ENCODE measurements at regions not wholly inside any gene's neighbourhood (a gene's known extent, or its start where the extent isn't known, plus 50 kb on each side); places are given as distances from the start of the nearest gene placed in this dataset.

DNA sequence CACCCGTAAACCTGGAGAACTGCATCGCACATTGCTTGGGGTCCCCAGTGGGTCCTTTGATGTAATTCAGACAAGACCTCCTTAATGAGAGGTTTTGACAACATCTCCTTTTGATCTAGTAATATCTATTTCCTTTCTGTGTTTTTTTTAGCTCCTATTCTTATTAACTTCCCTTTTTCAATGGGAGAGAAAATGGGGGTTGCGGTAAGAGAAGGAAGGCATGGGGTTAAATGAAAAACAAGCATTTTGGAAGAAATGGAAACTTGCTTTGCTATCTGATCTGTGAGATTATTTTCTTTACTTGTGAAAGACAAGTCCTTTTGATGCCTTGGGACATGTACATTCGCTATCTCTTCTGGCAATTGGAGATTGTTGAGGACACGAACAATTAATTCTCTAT is 418.6 kb upstream of the MAN1A1 start:
- no peak overlapping the region for H3K27ac Mint-ChIP-seq
- DNase-seq, result no peak
- ATAC-seq, result no peak
- H3K4me1 Mint-ChIP-seq (ENCODE audit: low read depth), result no peaks in the 10 kb centered on the region
- CTCF ChIA-PET, result interaction anchor here (1.4 kb wide), 1 partner anchor 34 kb away, joined by 3 read pairs; no protein-coding TSS in a partner anchor
- H3K4me3 Mint-ChIP-seq, result no peak overlapping the region
- H3K9me3 Mint-ChIP-seq, result no peaks in the 10 kb centered on the region
- H3K36me3 Mint-ChIP-seq (ENCODE audit: low read depth), result no peaks in the 10 kb centered on the region
- POLR2A ChIA-PET, result no interaction called here
- intact Hi-C loops (cut with micrococcal nuclease), result no loop called here
- TF ChIP-seq, protein P1, sequence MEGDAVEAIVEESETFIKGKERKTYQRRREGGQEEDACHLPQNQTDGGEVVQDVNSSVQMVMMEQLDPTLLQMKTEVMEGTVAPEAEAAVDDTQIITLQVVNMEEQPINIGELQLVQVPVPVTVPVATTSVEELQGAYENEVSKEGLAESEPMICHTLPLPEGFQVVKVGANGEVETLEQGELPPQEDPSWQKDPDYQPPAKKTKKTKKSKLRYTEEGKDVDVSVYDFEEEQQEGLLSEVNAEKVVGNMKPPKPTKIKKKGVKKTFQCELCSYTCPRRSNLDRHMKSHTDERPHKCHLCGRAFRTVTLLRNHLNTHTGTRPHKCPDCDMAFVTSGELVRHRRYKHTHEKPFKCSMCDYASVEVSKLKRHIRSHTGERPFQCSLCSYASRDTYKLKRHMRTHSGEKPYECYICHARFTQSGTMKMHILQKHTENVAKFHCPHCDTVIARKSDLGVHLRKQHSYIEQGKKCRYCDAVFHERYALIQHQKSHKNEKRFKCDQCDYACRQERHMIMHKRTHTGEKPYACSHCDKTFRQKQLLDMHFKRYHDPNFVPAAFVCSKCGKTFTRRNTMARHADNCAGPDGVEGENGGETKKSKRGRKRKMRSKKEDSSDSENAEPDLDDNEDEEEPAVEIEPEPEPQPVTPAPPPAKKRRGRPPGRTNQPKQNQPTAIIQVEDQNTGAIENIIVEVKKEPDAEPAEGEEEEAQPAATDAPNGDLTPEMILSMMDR (IDR thresholded peaks at IDR 0.05), result no peak
- H3K27me3 Mint-ChIP-seq, result no peaks in the 10 kb centered on the region

- Mint-ChIP-seq H3K27me3 (no peaks in the 10 kb centered on the region), H3K4me1 (ENCODE audit: low read depth) (no peaks in the 10 kb centered on the region), H3K27ac (no peak overlapping the region), H3K4me3 (no peak overlapping the region), H3K9me3 (no peaks in the 10 kb centered on the region), H3K36me3 (ENCODE audit: low read depth) (no peaks in the 10 kb centered on the region)
- ATAC-seq (no peak), DNase-seq (no peak)
- TF ChIP-seq, protein P1 (IDR thresholded peaks at IDR 0.05), result no peak
- intact Hi-C loops (cut with micrococcal nuclease), result no loop called here
- ChIA-PET POLR2A (no interaction called here), CTCF (no interaction called here)
Measured at GRCh38 chr6:119764927-119765681, 415.5 kb upstream of the MAN1A1 start.

- CTCF ChIA-PET, result no interaction called here
- intact Hi-C loops (cut with micrococcal nuclease), result no loop called here
- Mint-ChIP-seq H3K27ac (no peak overlapping the region), H3K4me3 (no peak overlapping the region), H3K9me3 (no peaks in the 10 kb centered on the region), H3K27me3 (peaks cover 2% of the 10 kb centered on the region), H3K4me1 (ENCODE audit: low read depth) (no peaks in the 10 kb centered on the region), H3K36me3 (ENCODE audit: low read depth) (no peaks in the 10 kb centered on the region)
- POLR2A ChIA-PET, result no interaction called here
- DNase-seq (no peak), ATAC-seq (no peak)
- TF ChIP-seq, protein P1 (IDR thresholded peaks at IDR 0.05), result no peak
Measured at GRCh38 chr6:119760046-119760445, 410.5 kb upstream of the MAN1A1 start.

- no peaks in the 10 kb centered on the region for H3K36me3 Mint-ChIP-seq (ENCODE audit: low read depth)
- intact Hi-C loops (cut with micrococcal nuclease), result no loop called here
- no peaks in the 10 kb centered on the region for H3K4me1 Mint-ChIP-seq (ENCODE audit: low read depth)
- ChIA-PET CTCF (no interaction called here), POLR2A (no interaction called here)
- H3K27me3 Mint-ChIP-seq, result peaks cover 4% of the 10 kb centered on the region
- no peak overlapping the region for H3K4me3 Mint-ChIP-seq
- TF ChIP-seq, protein P1 (IDR thresholded peaks at IDR 0.05), result no peak
- no peak for DNase-seq
- H3K27ac Mint-ChIP-seq, result no peak overlapping the region
- ATAC-seq, result no peak
- no peaks in the 10 kb centered on the region for H3K9me3 Mint-ChIP-seq
Measured at GRCh38 chr6:119758385-119758784, 408.8 kb upstream of the MAN1A1 start.

GRCh38 chr6:119757467-119757866 is 407.9 kb upstream of the MAN1A1 start:
- Mint-ChIP-seq H3K4me3 (no peak overlapping the region), H3K36me3 (ENCODE audit: low read depth) (no peaks in the 10 kb centered on the region), H3K9me3 (no peaks in the 10 kb centered on the region), H3K27ac (no peak overlapping the region), H3K27me3 (peaks cover 4% of the 10 kb centered on the region), H3K4me1 (ENCODE audit: low read depth) (no peaks in the 10 kb centered on the region)
- DNase-seq (no peak), ATAC-seq (no peak)
- TF ChIP-seq, protein P1 (IDR thresholded peaks at IDR 0.05), result no peak
- intact Hi-C loops (cut with micrococcal nuclease), result no loop called here
- ChIA-PET CTCF (interaction anchor here (1.1 kb wide), 1 partner anchor 15 kb away, joined by 3 read pairs; no protein-coding TSS in a partner anchor), POLR2A (no interaction called here)

All from activated CD8-positive, alpha-beta T cell treated with anti-CD3 and anti-CD28 coated beads for 36 hours (primary cell).